Prostate gland (tissue), 2 donors: ENCODE measurements at regions not wholly inside any gene's neighbourhood (a gene's known extent, or its start where the extent isn't known, plus 50 kb on each side); places are given as distances from the start of the nearest gene placed in this dataset.

Experiments
- DNase-seq: peaks from one replicate; pipeline ENCODE4 v3.0.0-alpha.2; 2019; ENCODE audit warnings: low spot score
- H3K27ac ChIP-seq, 2 donors: fragments of 200-600 bp; sonication (generic); 2 replicates each; pipeline ENCODE4 v1.5.1; 2017 to 2019
- H3K27me3 ChIP-seq: fragments of 200-600 bp; sonication (generic); replicated peaks from 2 replicates; pipeline ENCODE4 v1.5.1; 2019; ENCODE audit not compliant: insufficient read depth
- H3K36me3 ChIP-seq, 2 donors: fragments of 200-600 bp; sonication (generic); 1 replicate in 1 of 2; 2 replicates in 1 of 2; pipeline versions ENCODE4 v1.5.1 to v1.8.1; 2017 to 2019
- H3K4me1 ChIP-seq: fragments of 200-600 bp; sonication (generic); replicated peaks from 2 replicates; pipeline ENCODE4 v1.5.1; 2019
- H3K4me3 ChIP-seq, 2 donors: fragments of 200-600 bp; sonication (generic); 2 replicates each; pipeline ENCODE4 v1.5.1; 2017 to 2019
- H3K9me3 ChIP-seq: fragments of 200-600 bp; sonication (generic); 2 replicates; pipeline ENCODE4 v1.5.1; 2017
- POLR2A ChIP-seq: fragments of 450-650 bp; IDR thresholded peaks from one replicate; pipeline ENCODE4 v1.6.1; 2016; ENCODE audit warnings: antibody characterized with exemption, mild to moderate bottlenecking
- POLR2AphosphoS5 ChIP-seq: sonication (generic); formaldehyde crosslinking; IDR thresholded peaks from one replicate; pipeline ENCODE4 v1.6.1; 2017; ENCODE audit warnings: antibody characterized with exemption
- whole genome bisulfite sequencing: methylation state at CpG from one replicate; pipeline ENCODE4 v1.1.5; 2018; 5-methylcytosine and 5-hydroxymethylcytosine counted together
- intact Hi-C: fragments of 100-400 bp; cut with DNase I; formaldehyde crosslinking; loops from one replicate; pipeline ENCODE4 v1.14.2; 2022
- TF ChIP-seq, protein P1 (sequence below), 4 experiments: fragments of 200-600 bp in 2 of 4; fragments of 450-650 bp in 2 of 4; sonication (generic) in 2 of 4; IDR thresholded peaks; 1 replicate in 3 of 4; 2 replicates in 1 of 4; pipeline ENCODE4 v1.5.1; 2016 to 2019; ENCODE audit warnings: antibody characterized with exemption in 4 of 4, mild to moderate bottlenecking in 2 of 4, moderate library complexity in 2 of 4

DNA sequence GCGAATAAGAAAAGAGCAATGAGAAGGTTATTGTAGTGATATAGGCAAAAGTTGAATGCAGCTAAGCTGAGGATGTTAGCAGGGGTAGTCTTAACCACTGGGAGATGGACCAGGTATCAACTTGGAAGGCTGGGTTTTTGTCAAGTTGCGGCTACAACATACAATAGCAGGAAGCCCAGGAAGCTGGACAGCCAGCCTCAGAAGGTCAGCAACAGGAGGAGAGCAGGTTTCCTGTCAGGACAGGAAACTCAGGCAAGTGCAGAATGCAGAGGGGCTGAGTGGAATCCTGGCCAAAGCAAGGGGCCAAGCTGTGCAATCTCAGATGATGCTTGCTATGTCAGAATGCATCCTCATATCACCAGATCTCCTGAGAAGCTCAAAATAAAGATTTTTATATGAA lies 530.0 kb upstream of the ID2 start:
- Histone ChIP-seq H3K36me3 (no peaks in the 10 kb centered on the region), H3K27me3 (no peaks in the 10 kb centered on the region), H3K4me1 (no peaks in the 10 kb centered on the region), H3K4me3 (no peak overlapping the region), H3K27ac (no peak overlapping the region), H3K9me3 (no peaks in the 10 kb centered on the region)
- DNase-seq = no peak
- intact Hi-C loops = no loop called here
- TF ChIP-seq POLR2AphosphoS5 (no peak), POLR2A (no peak)
- TF ChIP-seq, protein P1, sequence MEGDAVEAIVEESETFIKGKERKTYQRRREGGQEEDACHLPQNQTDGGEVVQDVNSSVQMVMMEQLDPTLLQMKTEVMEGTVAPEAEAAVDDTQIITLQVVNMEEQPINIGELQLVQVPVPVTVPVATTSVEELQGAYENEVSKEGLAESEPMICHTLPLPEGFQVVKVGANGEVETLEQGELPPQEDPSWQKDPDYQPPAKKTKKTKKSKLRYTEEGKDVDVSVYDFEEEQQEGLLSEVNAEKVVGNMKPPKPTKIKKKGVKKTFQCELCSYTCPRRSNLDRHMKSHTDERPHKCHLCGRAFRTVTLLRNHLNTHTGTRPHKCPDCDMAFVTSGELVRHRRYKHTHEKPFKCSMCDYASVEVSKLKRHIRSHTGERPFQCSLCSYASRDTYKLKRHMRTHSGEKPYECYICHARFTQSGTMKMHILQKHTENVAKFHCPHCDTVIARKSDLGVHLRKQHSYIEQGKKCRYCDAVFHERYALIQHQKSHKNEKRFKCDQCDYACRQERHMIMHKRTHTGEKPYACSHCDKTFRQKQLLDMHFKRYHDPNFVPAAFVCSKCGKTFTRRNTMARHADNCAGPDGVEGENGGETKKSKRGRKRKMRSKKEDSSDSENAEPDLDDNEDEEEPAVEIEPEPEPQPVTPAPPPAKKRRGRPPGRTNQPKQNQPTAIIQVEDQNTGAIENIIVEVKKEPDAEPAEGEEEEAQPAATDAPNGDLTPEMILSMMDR (IDR thresholded peaks at IDR 0.05) = no peak
- WGBS = 96% methylated on average over 2 of the region's 2 CpGs

DNA sequence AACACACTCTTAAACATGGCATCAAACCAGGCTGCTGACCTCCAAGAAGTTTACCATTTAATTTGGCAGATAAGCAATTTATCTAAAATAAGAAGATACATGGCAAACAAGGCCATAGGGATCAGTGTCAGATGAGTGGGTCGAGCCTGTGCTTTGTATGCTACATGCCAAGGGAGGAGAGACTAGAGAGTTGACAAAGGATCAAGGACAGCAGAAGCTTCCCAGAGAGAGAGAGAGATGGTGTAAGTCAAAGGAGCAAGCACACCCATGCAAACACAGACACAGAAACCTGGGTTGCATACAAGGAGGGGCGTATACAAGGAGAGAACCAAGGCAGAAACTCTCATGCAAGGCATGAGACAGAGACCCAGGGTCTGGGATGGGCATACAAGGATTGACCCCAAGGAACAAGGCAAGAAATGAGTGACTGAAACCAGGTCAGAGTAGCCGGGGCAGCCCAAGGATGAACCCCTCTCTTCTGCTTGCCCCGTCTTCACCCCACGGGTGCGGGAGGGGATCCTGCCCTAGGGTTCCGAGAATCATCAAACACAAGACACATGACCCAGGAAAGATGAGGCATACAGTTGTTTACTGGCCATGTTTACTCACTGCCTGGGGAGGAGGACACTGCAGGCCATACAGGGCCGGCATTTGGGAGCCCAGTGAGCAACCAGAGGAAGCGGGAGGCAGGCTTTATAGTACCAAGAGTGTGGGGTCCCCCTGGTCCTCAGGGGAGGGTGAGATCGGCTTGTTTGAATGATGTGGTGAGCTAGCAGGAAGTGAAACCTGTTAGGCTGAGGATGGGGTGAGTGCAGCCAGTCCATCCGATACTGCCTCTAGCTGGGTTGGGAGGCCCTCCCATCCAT lies 529.2 kb upstream of the ID2 start:
- DNase-seq = no peak
- H3K4me3 ChIP-seq = no peak overlapping the region

DNA sequence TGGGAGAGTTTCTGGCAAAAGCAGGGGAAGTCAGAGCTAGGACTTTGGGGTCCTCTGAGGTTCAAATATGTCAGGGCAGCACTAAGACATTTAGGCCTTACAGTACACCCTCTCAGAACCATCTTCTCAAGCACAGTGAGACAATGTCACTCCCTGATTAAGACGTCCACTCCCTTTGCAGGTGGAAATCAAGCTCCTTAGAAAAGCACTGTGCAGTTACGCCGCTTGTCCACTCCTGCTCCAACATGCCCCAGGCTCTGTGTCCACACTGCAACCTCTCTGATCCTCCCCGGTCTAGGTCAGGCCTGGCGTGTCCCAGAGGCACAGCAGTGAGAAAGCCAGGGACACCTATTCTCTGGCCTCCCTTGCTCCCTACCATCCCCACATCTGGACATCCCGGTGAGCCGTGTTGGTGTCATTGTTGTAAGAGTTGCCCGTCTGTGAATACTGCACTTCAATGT lies 528.6 kb upstream of the ID2 start:
- intact Hi-C loops = no loop called here
- H3K27me3 ChIP-seq = no peaks in the 10 kb centered on the region
- H3K4me3 ChIP-seq = no peak overlapping the region
- H3K4me1 ChIP-seq = no peaks in the 10 kb centered on the region
- TF ChIP-seq, protein P1 (IDR thresholded peaks at IDR 0.05) = no peak
- TF ChIP-seq POLR2A (no peak), POLR2AphosphoS5 (no peak)
- no peak for DNase-seq
- H3K9me3 ChIP-seq = no peaks in the 10 kb centered on the region
- H3K36me3 ChIP-seq = no peaks in the 10 kb centered on the region
- no peak overlapping the region for H3K27ac ChIP-seq
- WGBS = 94% methylated on average over 8 of the region's 8 CpGs

More for the DNA sequence above, 529.2 kb upstream of the ID2 start:
- no peaks in the 10 kb centered on the region for H3K4me1 ChIP-seq
- TF ChIP-seq POLR2A (no peak), POLR2AphosphoS5 (no peak)
- TF ChIP-seq, protein P1 (IDR thresholded peaks at IDR 0.05) = no peak
- intact Hi-C loops = no loop called here
- H3K27ac ChIP-seq = no peak overlapping the region
- H3K27me3 ChIP-seq = no peaks in the 10 kb centered on the region
- no peaks in the 10 kb centered on the region for H3K9me3 ChIP-seq
- H3K36me3 ChIP-seq = no peaks in the 10 kb centered on the region
- WGBS = 81% methylated on average over 11 of the region's 11 CpGs

DNA sequence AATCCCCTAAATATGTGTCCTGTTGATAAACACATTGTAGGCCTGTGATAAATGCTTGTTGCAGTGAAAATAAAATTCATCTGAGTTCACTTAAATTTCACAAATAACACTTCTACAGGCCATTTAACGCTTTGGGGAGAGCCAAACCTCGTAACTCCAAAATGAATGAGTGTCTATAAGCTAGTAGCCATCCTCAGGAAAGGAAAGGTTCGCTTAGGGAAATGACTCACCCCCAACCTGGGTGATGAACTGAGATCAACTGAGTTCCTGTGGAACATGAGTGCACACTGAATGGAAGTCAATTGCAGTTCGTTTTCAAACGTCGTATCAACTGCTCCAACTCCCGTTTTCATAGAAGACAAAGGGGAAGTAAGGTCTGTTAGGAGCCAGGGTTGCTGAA lies 527.6 kb upstream of the ID2 start:
- no peak for DNase-seq
- TF ChIP-seq, protein P1 (IDR thresholded peaks at IDR 0.05) = no peak
- no peak for TF ChIP-seq POLR2A
- TF ChIP-seq POLR2AphosphoS5 = no peak
- 84% methylated on average over 7 of the region's 7 CpGs for whole genome bisulfite sequencing

DNA sequence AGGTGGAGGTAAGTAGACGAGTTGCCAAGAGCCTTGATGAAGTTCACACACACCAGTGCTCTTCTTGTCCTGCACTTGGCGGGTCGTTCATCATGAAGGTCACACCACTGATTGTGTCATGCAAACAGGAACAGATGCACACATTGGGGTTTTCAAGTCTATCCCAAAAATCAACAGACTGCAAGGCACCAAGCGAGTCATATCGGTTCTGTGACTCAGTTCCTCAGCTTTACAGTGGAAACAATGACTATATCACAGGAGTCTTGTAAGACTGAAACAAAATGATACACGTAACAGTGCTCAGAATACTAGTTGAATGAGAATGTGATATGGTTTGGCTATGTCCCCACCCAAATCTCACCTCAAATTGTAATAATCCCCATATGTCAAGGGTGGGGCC lies 526.9 kb upstream of the ID2 start:
- H3K4me3 ChIP-seq = no peak overlapping the region
- H3K36me3 ChIP-seq = no peaks in the 10 kb centered on the region
- H3K9me3 ChIP-seq = no peaks in the 10 kb centered on the region
- DNase-seq = no peak
- WGBS = 96% methylated on average over 6 of the region's 6 CpGs
- TF ChIP-seq, protein P1 (IDR thresholded peaks at IDR 0.05) = no peak
- TF ChIP-seq POLR2A = no peak
- TF ChIP-seq POLR2AphosphoS5 = no peak
- intact Hi-C loops = no loop called here
- H3K4me1 ChIP-seq = no peaks in the 10 kb centered on the region
- H3K27me3 ChIP-seq = no peaks in the 10 kb centered on the region
- H3K27ac ChIP-seq = no peak overlapping the region

More for the DNA sequence above, 527.6 kb upstream of the ID2 start:
- H3K4me1 ChIP-seq = no peaks in the 10 kb centered on the region
- H3K27me3 ChIP-seq = no peaks in the 10 kb centered on the region
- H3K27ac ChIP-seq = no peak overlapping the region
- H3K36me3 ChIP-seq = no peaks in the 10 kb centered on the region
- H3K9me3 ChIP-seq = no peaks in the 10 kb centered on the region
- H3K4me3 ChIP-seq = no peak overlapping the region
- intact Hi-C loops = no loop called here
